Spleen (tissue), 7 donors: ENCODE measurements at regions not wholly inside any gene's neighbourhood (a gene's known extent, or its start where the extent isn't known, plus 50 kb on each side); places are given as distances from the start of the nearest gene placed in this dataset.
A peak's percentile ranks its signal among the peaks of the same experiment; 100 is the strongest.

Source experiments
- POLR2A ChIP-seq, 3 donors: fragments of 450-650 bp; IDR thresholded peaks; one replicate each; pipeline ENCODE4 v1.5.1; 2017; ENCODE audit warnings: antibody characterized with exemption in 3 of 3, mild to moderate bottlenecking in 1 of 3
- POLR2AphosphoS5 ChIP-seq, 3 donors: sonication (generic); formaldehyde crosslinking; IDR thresholded peaks; one replicate each; pipeline ENCODE4 v1.5.1; 2017; ENCODE audit warnings: antibody characterized with exemption in 3 of 3
- TF ChIP-seq, protein P1 (sequence below), 11 experiments: fragments of 200-600 bp in 7 of 11; fragments of 450-650 bp in 4 of 11; sonication (generic) in 4 of 11; IDR thresholded peaks in 8 of 11; conservative IDR thresholded peaks in 3 of 11; 1 replicate in 7 of 11; 2 replicates in 4 of 11; pipeline versions ENCODE4 v1.4.0 to v1.8.0; 2016 to 2021; ENCODE audit warnings: antibody characterized with exemption in 11 of 11, inconsistent platforms in 4 of 11, mild to moderate bottlenecking in 1 of 11
- donor health status: DM: no; HTN: no; CAD: no; lungs with moderate emphysema.
- donor health status: DM: no; HTN: no; CAD: no.
- donor health status: DM: no; HTN: no; CAD: no.

DNA sequence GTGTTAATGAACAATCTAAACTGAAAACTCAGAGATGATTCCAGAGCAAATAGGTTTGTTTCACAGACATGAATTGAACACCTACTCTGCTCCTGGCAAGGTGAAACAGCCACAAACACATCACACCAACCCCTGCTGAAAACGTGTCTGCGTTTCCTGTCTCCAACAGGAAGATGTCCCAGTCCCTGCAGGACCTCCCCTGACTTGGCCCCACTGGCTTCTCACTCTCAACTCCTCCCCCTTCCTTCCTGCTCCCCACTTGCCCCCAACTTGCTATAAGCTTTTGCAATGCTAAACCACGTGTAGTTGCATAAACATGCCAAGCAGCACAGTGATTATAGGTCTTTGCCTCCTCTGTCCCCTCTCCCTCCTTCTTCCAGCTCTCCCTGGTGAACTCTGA, 567.6 kb downstream of the BCL11B start:
- TF ChIP-seq, protein P1, sequence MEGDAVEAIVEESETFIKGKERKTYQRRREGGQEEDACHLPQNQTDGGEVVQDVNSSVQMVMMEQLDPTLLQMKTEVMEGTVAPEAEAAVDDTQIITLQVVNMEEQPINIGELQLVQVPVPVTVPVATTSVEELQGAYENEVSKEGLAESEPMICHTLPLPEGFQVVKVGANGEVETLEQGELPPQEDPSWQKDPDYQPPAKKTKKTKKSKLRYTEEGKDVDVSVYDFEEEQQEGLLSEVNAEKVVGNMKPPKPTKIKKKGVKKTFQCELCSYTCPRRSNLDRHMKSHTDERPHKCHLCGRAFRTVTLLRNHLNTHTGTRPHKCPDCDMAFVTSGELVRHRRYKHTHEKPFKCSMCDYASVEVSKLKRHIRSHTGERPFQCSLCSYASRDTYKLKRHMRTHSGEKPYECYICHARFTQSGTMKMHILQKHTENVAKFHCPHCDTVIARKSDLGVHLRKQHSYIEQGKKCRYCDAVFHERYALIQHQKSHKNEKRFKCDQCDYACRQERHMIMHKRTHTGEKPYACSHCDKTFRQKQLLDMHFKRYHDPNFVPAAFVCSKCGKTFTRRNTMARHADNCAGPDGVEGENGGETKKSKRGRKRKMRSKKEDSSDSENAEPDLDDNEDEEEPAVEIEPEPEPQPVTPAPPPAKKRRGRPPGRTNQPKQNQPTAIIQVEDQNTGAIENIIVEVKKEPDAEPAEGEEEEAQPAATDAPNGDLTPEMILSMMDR (IDR thresholded peaks at IDR 0.05 in 8 of 11, conservative IDR thresholded peaks at IDR 0.05 in 3 of 11), result no peak
- TF ChIP-seq POLR2A (IDR thresholded peaks at IDR 0.05), result no peak
- TF ChIP-seq POLR2AphosphoS5 (IDR thresholded peaks at IDR 0.05), result peak in 1 of 3 donors; percentile 31
